ENCODE measurements at regions not wholly inside any gene's neighbourhood (a gene's known extent, or its start where the extent isn't known, plus 50 kb on each side); places are given as distances from the start of the nearest gene placed in this dataset.

- TF ChIP-seq SMC3 (IDR thresholded peaks at IDR 0.05; ENCODE audit: borderline replicate concordance, low read length), result no peak
- no peak for TF ChIP-seq ATF7 (IDR thresholded peaks at IDR 0.05; ENCODE audit: low read depth)
- TF ChIP-seq CTCF (IDR thresholded peaks at IDR 0.05 in 2 of 3, conservative IDR thresholded peaks at IDR 0.05 in 1 of 3; ENCODE audit: control insufficient read depth in 2 of 3, extremely low read depth in 1 of 3, insufficient read depth in 1 of 3, low read depth in 3 of 3, low read length in 3 of 3), result no peak
- no peak for TF ChIP-seq POLR2AphosphoS5 (IDR thresholded peaks at IDR 0.05; ENCODE audit: low read length)
- TF ChIP-seq NR2C2 (IDR thresholded peaks at IDR 0.05; ENCODE audit: borderline replicate concordance, control insufficient read depth, insufficient read length, low read depth), result no peak
- no peak for TF ChIP-seq BHLHE40 (IDR thresholded peaks at IDR 0.05; ENCODE audit: borderline replicate concordance in 1 of 2, low read depth in 2 of 2, low read length in 1 of 2)
- TF ChIP-seq KDM1A (IDR thresholded peaks at IDR 0.05; ENCODE audit: borderline replicate concordance), result no peak
- no peak for TF ChIP-seq JUND (IDR thresholded peaks at IDR 0.05; ENCODE audit: low read depth, low read length)
These were observed 105.0 kb downstream of the SPRY2 start for GRCh38 chr13:80235967-80236302.

Data from GM12878 (cell line).